GM21390 (cell line): ENCODE measurements at regions not wholly inside any gene's neighbourhood (a gene's known extent, or its start where the extent isn't known, plus 50 kb on each side); places are given as distances from the start of the nearest gene placed in this dataset.

ENCODE experiments used
- ATAC-seq: cut with Tn5 transposase; IDR thresholded peaks from one replicate; pipeline ENCODE4 v1.9.1; 2021; ENCODE audit not compliant: unreplicated experiment

DNA sequence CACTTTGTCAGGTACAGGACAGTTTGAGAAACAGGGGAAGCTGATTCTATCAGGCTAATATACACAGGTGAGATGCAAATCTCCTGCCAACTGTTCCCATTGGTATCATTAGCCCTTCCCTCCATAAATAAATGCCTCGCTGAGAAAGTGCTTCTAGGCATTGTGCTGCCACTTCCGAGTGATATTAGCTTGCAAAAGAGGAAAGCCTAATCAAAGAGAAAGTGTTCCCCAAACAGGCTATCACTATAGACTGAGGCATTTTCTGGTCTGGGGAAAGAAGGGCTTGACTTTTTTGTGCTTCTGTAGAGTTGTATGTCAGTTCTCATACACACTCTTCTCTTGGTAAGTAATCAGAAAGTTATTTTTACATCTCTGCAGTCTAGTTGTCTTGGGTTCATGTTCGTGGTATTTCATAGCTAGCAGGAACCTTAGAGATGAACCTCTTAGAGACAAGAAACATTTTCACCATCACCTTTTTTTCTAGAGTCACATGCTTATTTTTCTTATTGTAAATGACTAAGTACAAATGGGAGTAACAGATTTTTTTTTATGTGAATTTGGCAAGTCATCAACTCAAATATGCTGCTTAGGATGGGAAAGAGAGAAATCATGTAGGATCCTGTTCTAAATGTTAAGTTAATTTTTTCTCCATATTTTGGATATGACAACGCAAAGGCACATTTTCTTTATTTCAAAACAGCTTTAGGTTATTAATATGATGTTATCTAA is 1009.8 kb downstream of the ADGRL3 start:
- ATAC-seq, result no peak

DNA sequence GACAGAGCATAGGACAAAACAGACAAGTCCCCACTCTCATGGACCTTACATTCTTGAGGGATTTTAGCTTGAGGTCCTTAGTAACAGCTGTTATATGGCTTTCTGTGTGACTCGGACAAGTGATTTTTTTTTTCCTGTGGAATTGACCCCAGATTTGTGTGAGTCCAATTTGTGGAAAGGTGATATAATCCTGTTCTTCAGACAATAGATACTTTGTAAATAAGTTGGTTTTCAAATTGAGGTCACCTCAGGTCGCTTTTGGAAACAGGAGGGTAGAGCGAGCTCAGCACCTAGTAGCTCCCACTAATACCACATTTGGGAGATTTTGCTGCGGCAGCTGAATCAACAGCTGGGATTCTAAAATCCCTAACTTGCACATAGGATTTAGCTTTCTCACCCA is 1008.8 kb downstream of the ADGRL3 start:
- no peak for ATAC-seq

DNA sequence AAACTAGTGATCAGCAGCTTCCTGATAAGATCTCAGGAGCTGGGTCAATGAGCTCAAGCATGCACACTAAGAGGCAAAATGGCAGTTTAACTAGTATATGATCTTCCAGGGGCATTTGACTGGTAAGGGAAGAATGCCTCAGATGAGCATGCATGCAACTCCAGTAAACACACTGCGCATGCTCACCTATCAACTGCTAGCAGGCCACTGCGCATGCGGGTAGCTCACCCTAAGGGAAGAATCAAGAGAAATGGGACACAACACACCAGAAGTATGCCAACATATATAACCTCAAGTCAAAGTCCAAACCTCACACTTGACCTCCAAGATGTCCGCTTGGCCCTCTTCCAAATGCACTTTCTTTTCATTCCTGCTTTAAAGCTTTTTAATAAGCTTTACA is 1004.0 kb downstream of the ADGRL3 start:
- no peak for ATAC-seq

DNA sequence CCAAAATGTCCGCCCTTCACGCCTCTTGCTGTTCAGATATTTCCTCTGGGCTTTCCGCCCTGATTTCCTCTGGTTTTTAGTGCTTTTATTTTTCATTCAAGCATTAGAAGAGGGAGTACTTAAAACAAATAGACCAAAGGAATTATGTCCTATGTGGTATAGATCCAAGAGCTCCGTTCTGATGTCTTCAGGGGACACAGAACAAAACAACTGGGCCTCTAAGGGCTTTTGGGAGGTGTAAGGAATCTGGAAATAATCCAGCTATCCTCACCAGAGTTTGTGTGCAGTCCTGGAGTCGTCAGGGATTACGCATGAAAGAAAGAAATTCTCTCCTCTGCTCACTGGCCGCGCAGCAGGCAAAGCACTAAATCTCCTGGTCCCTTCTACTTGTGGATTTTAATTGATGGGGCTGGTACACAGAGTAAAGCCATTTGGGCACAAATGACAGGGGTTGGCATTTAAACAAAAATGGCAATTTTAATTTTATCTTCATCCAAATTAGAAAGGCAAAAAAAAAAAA is 999.2 kb downstream of the ADGRL3 start:
- no peak for ATAC-seq

DNA sequence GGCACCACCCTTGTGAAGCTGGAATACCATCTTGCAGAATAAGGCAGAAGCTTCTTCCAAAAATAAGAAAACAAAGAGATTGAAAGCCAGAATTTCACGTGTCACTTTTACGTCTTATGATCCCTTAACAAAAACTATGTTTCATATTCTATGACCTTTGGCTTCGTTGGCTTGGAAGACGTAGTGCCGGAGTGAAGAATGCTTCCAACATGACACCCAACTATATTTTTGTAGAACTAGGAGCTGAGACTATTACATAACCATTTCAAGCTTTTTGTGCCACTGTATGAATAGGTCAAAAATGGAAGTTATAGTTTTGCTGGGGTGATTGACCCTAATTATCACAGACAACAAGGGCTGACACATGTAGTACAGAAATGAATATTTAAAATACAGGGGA is 996.2 kb downstream of the ADGRL3 start:
- no peak for ATAC-seq

DNA sequence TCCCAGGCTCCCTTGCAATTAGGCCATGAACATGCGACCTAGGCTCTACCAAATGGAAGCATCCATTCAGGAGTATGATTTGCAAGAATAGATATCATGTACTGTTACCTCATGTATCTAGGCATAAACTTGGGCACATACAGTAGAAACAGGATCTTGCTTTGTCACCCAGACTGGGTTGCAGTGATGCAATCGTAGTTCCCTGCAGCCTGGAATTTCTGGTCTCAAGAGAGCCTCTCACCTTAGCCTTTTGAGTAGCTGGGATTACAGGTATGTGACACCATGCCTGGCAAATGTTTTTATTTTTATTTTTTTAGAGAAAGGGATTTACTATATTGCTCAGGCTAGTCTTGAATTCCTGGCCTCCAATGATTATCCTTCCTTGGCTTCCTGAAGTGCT is 994.2 kb downstream of the ADGRL3 start:
- ATAC-seq, result no peak

DNA sequence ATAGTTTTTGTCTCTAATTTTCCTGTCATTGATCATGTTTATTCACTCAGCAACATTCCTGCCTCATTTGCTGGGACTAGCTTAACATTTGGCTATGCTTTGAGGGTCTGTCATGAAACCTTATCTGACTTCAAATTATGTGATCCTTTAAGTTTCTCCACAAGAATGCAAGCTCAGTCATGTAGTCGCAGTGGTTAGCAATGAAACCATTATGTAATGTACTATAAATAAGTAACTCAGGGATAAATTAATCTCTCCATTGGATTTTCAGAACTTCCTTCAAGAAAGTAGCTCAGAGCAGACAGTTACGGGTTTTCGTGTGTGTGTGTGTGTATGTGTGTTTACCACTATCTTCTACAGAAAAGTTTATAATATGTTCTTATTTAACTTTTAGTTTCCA is 993.6 kb downstream of the ADGRL3 start:
- ATAC-seq, result no peak

DNA sequence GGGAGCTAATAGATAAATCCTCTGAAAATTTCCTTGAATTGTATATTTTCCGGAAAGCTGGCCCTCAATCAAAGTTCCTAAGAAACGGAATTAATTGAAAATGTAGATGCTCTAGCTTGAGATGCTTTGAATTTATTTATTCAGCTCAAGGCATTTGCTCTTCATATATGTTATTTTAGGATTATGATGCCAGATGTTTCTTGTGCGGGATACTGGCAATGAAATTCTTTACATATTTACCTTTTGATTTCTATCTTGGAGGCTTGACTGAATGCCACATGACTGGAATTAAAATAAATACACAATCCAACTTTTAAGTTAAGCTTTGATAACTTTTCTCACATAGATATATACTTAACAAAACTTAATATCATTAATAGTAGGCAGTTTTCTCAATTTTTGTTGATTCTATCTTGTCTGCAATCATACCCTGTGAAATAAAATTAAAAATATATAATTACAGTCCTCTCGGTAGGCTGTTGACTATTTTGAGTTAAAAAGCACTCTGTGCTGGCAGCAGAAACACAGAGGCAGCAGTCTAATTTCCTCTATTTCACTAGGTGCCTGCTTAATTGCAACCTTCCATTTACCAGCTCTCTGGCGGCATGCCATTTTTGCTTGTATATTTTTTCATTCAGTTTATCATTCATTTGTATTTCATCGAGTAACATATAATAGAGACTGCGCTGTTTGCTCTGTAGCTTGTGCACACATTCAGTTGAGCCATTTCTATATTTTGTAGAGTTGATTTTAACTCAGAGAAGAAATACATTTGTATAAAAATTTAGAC is 991.5 kb downstream of the ADGRL3 start:
- ATAC-seq, result no peak

DNA sequence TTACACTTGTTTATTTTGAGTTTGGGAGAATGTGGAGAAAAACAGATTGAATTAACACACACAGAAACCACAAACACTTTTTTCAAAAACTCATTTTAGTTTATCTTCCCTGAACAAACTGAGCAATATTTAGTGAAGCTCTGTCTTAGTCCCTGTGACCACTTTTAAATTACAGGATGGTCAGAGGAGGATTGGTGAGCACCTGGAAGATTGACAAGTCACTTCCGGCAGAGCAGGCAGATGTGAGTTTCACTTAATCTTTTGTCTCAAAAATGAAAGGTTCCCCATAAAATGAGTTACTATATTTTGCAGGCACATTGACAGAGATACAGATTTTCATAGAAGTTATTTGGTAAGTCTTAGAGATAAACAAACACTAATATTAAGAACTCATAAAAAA is 970.1 kb downstream of the ADGRL3 start:
- ATAC-seq, result no peak

DNA sequence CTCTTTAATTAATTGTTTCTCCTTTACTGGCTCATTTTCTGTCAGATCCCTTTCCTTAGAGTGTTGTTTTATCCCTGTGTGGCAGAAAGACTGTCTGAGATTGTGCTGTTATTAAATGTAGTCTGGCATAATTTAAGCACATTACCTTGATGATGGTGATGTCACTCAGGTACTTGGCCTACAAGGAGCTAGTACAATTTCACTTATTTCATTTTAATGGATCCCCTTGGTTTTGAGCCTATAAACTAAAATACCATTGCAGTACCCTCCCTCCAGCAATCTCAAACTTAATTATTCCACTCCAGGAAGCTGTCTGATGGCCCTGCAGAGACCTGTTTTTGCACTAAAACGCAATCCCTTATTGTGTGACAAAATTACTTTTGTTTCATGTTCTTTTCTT is 968.6 kb downstream of the ADGRL3 start:
- no peak for ATAC-seq

DNA sequence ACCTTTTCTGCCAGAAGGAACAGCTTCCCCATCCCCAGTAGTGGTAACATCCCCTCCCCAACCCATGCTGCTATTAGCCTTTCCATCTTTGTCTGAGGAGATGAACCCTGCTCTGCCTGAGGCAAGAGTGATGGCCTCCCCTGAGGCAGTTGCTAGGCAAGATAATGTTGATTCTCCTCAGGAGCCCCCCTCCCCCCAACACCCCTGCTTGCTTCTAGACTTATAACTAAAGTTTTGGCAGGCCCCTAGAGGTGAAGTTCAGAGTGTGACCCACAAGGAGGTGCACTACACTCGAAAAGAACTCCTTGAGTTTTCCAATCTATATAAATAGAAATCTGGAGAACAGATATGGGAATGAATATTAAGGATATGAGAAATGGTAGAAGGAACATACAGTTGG is 962.5 kb downstream of the ADGRL3 start:
- no peak for ATAC-seq

DNA sequence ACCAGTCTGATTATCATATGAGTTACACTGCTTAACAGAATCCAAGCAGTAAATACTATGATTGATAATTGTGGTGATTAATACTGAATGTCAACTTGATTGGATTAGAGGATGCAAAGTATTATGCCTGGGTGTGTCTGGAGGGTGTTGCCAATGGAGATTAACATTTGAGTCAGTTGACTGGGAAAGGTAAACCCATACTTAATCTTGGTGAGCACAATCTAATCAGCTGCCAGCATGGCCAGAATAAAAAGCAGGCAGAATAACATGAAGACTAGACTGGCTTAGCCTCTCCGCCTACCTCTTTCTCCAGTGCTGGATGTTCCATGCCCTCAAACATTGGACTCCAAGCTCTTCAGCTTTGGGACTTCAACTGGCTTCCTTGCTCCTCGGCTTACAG is 961.3 kb downstream of the ADGRL3 start:
- ATAC-seq, result no peak

DNA sequence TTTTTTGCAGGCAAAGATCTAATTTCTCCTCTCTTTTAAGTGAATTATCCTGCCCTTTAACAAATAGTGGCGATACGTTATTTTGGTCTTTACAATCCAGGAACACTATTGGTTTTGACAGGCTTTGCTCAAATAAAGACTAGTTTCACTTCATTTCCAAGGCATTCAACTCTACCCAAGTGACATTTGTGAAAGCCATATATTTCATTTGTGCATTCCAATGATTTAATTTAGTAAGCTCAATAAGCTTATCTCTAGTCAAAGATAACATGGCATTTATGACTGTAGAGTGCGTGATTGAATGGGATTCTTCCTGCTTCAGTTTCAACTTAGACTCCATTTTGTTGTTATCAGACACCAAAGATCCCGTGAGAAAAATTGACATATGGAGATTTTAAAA is 959.8 kb downstream of the ADGRL3 start:
- no peak for ATAC-seq

DNA sequence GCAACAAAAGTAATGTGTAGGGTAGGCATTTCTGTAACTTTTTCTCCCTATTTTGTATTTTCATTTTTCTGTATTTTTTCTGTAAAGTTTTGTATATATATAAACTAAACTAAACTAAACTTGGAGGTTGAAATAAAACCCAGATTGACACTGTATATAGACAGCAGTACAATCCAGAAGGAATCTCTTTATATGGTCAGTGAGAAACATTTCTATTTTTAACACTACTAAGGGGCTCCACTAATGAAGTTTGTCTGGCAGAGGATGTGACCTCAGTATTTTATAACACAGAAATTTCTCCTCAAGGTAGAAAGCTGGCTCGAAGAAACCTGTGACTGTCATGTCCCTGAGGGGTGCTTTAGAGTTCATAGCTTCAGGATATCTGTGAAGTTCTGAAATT is 959.2 kb downstream of the ADGRL3 start:
- ATAC-seq, result no peak

DNA sequence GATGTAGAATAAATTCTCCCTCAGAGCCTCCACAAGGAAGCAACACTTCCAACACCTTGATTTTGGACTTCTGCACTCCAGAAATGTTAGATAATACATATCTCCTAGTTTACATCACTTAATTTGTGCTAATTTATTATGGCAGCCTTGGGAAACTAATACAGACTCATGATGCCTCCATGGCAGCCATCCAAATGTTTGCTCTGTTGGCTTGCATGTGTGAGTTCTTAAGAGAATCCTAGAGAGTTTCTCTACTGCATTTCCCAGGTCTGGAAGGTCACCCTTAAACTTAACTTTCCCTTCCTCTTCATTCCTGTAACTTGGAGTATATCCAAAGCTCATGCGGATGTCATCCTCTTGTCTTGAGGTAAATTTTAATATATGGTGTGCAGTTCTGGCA is 956.1 kb downstream of the ADGRL3 start:
- no peak for ATAC-seq

DNA sequence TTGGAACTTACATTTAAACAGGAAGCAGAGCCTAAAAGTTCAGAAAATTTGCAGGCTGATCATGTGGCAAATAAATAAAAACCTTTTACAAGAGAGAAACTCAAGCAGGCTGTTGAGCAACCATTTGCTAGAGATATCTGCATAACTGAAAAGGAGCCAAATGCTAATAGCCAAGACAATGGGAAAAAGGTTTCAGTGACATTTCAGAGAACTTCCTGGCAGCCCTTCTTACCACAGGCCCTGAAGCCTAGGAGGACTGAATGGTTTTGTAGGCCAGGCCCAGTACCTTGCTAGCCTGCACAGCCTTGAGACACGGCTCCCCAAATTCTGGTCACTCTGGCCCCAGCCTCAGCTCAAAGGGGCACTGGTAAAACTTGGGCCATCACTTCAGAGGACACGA is 945.1 kb downstream of the ADGRL3 start:
- no peak for ATAC-seq

DNA sequence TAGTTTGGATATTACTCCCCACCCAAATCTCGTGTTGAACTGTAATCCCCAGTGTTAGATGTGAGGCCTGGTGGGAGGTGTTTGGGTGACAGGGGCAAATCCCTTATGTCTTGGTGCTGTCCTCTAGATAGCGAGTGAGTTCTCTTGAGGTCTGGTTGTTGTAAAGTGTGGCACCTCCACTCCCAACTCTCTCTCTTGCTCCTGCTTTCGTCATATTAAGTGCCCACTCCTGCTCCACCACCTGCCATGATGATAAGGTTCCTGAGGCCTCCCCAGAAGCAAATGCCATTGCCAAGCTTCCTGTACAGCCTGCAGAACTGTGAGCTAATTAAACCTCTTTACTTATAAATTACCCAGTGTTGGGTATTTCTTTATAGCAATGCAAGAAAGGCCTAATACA is 944.3 kb downstream of the ADGRL3 start:
- no peak for ATAC-seq

DNA sequence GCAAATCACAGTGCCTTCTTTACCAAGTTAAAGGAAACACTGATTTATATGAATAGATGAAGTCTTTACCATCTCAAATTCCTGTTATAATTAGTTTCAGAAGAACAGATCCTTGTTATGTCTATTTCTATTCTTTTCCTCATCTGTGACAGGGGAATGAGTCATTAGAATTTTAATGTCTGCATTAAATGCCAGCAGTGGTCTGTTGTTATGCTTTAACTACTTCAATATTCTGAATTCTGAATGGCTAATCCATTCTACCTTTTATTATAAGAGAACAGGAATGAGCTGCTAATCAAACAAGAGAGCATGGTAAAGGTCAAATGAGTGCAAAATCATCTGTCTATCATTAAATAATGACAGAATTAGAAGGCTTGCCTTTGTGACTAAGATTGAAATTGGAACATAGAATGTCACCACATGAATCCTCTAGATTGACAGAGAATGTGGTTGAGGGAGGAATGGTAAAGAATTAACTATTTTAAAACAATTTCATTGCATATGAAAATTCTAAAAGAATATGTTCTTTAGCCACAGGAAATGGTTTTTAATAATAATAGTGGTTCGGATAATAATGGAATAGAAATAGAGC is 935.5 kb downstream of the ADGRL3 start:
- no peak for ATAC-seq

DNA sequence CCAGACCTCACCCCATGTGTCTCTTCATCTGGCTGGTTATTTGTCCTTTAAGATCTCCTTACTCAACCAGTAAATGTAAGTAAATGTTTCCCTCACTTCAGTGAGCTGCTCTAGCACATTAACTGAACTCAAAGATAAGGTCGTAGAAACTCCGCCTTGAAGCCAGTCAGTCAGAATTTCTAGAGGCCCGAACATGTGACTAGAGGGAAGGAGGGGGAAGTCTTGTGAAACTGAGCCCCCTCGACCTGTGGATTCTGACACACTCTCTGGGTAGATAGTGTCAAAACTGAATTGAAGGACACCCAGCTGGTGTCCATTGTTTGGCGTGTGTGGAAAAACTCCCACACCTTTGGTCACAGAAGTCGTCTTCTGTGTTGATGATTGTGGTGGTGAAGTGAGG is 933.9 kb downstream of the ADGRL3 start:
- no peak for ATAC-seq

DNA sequence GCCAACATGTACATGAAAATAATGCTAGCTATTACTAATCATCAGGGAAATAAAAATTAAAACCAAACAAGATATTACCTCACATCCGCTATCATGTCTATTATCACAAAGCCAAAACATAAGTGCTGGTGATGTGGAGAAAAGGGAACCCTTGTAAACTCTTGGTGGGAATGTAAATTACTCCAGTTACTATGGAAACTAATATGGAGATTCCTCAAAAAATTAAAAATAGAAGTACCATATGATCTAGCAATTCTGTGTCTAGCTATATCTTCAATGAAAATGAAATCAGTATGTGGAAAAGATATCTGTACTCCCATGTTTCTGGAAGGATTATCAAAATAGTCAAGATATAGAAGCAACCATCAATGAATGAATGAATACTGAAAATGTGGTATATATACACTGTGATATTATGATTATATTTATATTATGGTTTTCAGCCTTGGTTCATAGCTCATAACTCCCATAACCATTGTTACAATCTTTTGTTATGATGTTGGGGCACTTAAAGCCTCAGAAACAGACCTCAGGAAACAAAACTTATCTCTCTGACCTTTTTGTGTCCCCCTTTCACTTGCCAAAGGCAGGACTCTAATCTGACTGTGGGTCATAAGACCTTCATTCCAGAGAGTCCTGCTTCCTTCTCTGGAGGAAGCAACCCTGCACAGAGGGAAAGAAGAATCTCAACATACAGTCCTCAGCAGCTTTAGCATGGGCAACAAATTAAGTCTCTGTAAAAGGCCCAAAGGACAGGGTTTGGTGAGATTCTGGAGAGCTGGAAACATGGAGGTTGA is 933.2 kb downstream of the ADGRL3 start:
- no peak for ATAC-seq

DNA sequence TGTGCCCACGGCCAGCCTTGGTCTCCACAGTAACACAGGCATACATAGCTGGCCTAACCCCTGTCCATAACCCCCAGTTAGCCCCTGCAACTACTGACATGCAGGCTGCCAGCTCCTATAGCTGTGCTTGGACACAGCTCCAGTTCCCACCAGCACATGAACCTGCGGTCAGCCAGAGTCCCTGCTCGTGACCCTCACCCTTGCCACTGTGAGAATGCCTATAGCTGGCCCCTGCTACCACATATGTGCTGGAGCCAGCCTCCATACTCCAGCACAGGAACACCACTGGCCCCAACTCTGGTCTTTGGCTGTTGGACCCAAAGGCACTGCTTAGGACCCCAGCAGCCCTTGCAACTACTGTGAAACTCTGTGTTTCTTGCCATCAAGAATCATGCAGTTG is 930.9 kb downstream of the ADGRL3 start:
- no peak for ATAC-seq
